Esophagus squamous epithelium (tissue), 5 donors: ENCODE measurements at regions not wholly inside any gene's neighbourhood (a gene's known extent, or its start where the extent isn't known, plus 50 kb on each side); places are given as distances from the start of the nearest gene placed in this dataset.
"Not testable (repeated sequence)": the region's sequence is repeated elsewhere in the genome, so short reads cannot be mapped to it uniquely, and the experiment has no call there.

ENCODE experiments used
- DNase-seq: peaks from one replicate; lab custom pipeline; 2025; lab: John Stamatoyannopoulos, UW
- H3K27ac ChIP-seq, 4 donors: fragments of 200-600 bp; sonication (generic); one replicate each; pipeline ENCODE4 v1.5.1; 2016 to 2019; ENCODE audit warnings: mild to moderate bottlenecking in 1 of 4
- H3K27me3 ChIP-seq, 4 donors: fragments of 200-600 bp; sonication (generic); 1 replicate in 3 of 4; 2 replicates in 1 of 4; pipeline versions ENCODE4 v1.5.1 to v1.6.0; 2017 to 2021; ENCODE audit warnings: antibody characterized with exemption in 1 of 4
- H3K36me3 ChIP-seq, 3 donors: fragments of 200-600 bp; sonication (generic); one replicate each; pipeline ENCODE4 v1.5.1; 2016 to 2019
- H3K4me1 ChIP-seq, 3 donors: fragments of 200-600 bp; sonication (generic); one replicate each; pipeline ENCODE4 v1.5.1; 2017 to 2019
- H3K4me3 ChIP-seq, 4 donors: fragments of 200-600 bp; sonication (generic); 1 replicate in 3 of 4; 2 replicates in 1 of 4; pipeline ENCODE4 v1.5.1; 2016 to 2019; ENCODE audit warnings: mild to moderate bottlenecking in 2 of 4, moderate library complexity in 1 of 4
- H3K9me3 ChIP-seq, 3 donors: fragments of 200-600 bp; sonication (generic); one replicate each; pipeline ENCODE4 v1.5.1; 2016 to 2019
- POLR2A ChIP-seq, 4 donors: fragments of 450-650 bp; IDR thresholded peaks; one replicate each; pipeline ENCODE4 v1.6.1; 2017; ENCODE audit warnings: antibody characterized with exemption in 4 of 4, mild to moderate bottlenecking in 4 of 4, moderate library complexity in 3 of 4
- WGBS, 2 donors: methylation state at CpG; one replicate each; pipeline ENCODE4 v1.1.5; 2018; 5-methylcytosine and 5-hydroxymethylcytosine counted together
- intact Hi-C: fragments of 100-400 bp; cut with DNase I; formaldehyde crosslinking; loops from one replicate; pipeline ENCODE4 v1.15.0; 2022
- TF ChIP-seq, protein P1 (sequence below), 6 experiments: fragments of 450-650 bp in 4 of 6; fragments of 200-600 bp in 2 of 6; sonication (generic) in 2 of 6; IDR thresholded peaks; one replicate each; pipeline ENCODE4 v1.5.1; 2016 to 2019; ENCODE audit warnings: antibody characterized with exemption in 6 of 6, mild to moderate bottlenecking in 4 of 6, moderate library complexity in 4 of 6
- donor health status: DM: yes; HTN: yes; CAD: no.

DNA sequence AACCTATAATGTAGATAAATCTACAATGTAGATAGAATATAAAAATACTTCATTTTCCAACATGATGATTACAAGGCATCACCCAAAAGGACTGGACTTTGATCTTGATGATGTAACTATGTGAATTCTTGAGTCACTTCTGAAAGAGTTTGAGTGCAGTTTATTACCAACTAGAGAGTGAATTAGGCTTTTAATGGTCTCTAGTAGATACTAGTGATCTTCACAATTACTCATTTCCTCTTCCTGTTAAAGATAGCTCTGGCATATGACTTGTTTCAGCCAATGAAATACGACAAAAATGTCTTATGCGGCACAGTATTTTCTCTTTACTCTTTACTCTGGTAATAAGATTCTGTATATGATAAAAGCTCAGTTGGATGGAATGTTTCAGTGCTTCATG lies 1588.1 kb upstream of the B3GALT2 start:
- intact Hi-C loops = no loop called here
- H3K9me3 ChIP-seq = no peaks in the 10 kb centered on the region
- no peak overlapping the region for H3K27ac ChIP-seq
- no peaks in the 10 kb centered on the region for H3K36me3 ChIP-seq
- no peak overlapping the region for H3K4me3 ChIP-seq
- TF ChIP-seq, protein P1, sequence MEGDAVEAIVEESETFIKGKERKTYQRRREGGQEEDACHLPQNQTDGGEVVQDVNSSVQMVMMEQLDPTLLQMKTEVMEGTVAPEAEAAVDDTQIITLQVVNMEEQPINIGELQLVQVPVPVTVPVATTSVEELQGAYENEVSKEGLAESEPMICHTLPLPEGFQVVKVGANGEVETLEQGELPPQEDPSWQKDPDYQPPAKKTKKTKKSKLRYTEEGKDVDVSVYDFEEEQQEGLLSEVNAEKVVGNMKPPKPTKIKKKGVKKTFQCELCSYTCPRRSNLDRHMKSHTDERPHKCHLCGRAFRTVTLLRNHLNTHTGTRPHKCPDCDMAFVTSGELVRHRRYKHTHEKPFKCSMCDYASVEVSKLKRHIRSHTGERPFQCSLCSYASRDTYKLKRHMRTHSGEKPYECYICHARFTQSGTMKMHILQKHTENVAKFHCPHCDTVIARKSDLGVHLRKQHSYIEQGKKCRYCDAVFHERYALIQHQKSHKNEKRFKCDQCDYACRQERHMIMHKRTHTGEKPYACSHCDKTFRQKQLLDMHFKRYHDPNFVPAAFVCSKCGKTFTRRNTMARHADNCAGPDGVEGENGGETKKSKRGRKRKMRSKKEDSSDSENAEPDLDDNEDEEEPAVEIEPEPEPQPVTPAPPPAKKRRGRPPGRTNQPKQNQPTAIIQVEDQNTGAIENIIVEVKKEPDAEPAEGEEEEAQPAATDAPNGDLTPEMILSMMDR (IDR thresholded peaks at IDR 0.05) = no peak
- no peak for TF ChIP-seq POLR2A (IDR thresholded peaks at IDR 0.05)
- no peaks in the 10 kb centered on the region for H3K27me3 ChIP-seq
- H3K4me1 ChIP-seq = no peaks in the 10 kb centered on the region
- 77 to 86% methylated on average over 2 of the region's 2 CpGs for WGBS, 2 donors
- no peak for DNase-seq

DNA sequence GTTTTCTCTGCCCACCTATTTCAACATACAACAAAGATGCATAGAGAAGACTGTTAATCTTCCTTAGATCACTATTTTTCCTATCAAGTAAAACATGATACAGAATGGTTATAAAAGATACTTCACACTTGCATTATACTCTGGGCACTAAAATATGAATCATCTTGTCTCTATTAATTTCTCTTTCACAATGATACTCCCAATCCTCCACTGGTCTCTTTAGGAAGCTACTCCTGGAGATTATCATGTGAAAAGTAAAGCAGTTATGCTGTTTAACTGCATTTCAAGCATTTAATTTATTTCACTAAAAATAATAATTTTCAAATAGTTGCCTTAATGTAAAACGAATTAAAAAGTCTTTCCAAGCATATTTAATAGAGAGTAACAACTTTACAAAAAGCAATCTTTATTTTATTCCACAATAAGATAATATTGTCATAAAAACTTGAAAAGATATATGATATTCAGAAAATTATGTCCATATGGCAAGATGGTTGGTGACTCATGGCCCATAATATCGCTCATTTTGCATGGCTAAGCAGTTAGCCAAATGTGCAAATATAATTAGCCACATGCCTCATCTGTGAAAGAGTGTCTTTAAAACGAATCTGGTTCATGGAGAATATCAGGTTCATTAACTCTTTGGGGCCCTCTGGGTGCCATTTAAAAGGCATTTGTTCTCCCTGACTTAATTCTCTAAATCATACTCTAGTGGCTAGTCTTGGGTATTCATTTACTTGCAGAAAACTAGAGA lies 1569.0 kb upstream of the B3GALT2 start:
- DNase-seq = no peak
- 41 to 42% methylated on average over 3 of the region's 3 CpGs for WGBS, 2 donors
- intact Hi-C loops = no loop called here

DNA sequence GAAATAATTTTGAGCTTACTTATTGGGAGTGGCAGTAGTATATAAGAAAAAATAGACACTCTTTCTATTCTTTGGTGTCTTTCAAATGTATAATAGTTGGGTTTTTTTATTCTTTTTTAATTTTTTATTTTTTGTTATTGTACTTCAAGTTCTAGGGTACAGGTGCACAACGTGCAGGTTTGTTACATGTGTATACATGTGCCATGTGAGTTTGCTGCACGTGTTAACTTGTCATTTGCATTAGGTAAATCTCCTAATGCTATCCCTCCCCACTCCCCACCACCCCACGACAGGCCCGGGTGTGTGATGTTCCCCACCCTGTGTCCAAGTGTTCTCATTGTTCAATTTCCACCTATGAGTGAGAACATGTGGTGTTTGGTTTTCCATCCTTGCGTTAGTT lies 1552.4 kb upstream of the B3GALT2 start:
- intact Hi-C loops, H3K4me3 ChIP-seq, H3K27ac ChIP-seq, H3K36me3 ChIP-seq, H3K9me3 ChIP-seq, H3K4me1 ChIP-seq, H3K27me3 ChIP-seq, DNase-seq: not testable (repeated sequence)
- 78 to 83% methylated on average over 5 of the region's 5 CpGs for WGBS, 2 donors

More for the DNA sequence above, 1569.0 kb upstream of the B3GALT2 start:
- no peaks in the 10 kb centered on the region for H3K4me1 ChIP-seq
- H3K27me3 ChIP-seq = no peaks in the 10 kb centered on the region
- H3K9me3 ChIP-seq = no peaks in the 10 kb centered on the region
- H3K4me3 ChIP-seq = no peak overlapping the region
- H3K36me3 ChIP-seq = no peaks in the 10 kb centered on the region
- TF ChIP-seq, protein P1 (IDR thresholded peaks at IDR 0.05) = no peak
- TF ChIP-seq POLR2A (IDR thresholded peaks at IDR 0.05) = no peak
- H3K27ac ChIP-seq = no peak overlapping the region

DNA sequence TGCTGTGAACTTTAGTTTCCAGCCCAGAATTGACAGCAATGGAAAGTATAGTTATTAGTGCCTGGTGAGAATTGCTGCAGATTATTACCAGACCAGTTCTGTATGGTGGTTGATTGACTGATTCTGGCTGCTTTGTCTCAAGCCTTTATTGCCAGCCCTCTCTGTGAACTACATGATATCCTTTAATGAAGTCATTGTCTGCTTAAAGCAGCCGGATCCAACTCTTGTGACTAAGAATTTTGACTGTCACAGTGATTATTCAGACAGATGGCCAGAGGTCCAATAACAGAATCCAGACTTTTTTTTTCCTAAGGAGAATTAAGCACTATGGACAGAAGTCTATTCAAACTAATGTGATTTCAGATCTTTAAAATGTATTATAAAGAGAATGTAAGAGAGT lies 1548.6 kb upstream of the B3GALT2 start:
- DNase-seq = no peak
- Histone ChIP-seq H3K4me1 (no peaks in the 10 kb centered on the region), H3K27me3 (no peaks in the 10 kb centered on the region), H3K4me3 (no peak overlapping the region), H3K9me3 (no peaks in the 10 kb centered on the region), H3K27ac (no peak overlapping the region), H3K36me3 (no peaks in the 10 kb centered on the region)
- WGBS, 2 donors = 18 to 40% methylated on average over 1 of the region's 1 CpG
- TF ChIP-seq, protein P1 (IDR thresholded peaks at IDR 0.05) = no peak
- TF ChIP-seq POLR2A (IDR thresholded peaks at IDR 0.05) = no peak
- intact Hi-C loops = no loop called here

DNA sequence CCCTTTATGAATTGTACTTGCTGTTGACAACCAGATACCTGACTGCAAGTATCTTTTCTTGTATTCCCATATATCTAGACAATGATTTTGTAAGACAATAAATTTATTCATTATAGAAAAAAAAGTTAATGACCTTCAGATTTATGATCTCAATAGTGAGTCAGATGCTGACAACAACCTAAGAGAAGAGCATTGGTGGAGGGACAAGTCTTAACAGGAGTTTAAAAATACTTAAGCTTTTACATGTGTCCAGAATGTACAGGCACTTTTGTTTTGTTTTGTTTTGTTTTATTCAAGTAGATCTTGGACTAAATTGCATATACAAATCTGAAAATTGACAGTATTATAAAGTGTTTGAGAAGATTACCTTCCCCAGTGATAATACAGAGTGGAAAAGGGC lies 1544.6 kb upstream of the B3GALT2 start:
- no peaks in the 10 kb centered on the region for H3K36me3 ChIP-seq
- no peak for DNase-seq
- no peaks in the 10 kb centered on the region for H3K4me1 ChIP-seq
- H3K9me3 ChIP-seq = no peaks in the 10 kb centered on the region
- no peak overlapping the region for H3K4me3 ChIP-seq
- intact Hi-C loops = no loop called here
- no peaks in the 10 kb centered on the region for H3K27me3 ChIP-seq
- TF ChIP-seq, protein P1 (IDR thresholded peaks at IDR 0.05) = no peak
- no peak for TF ChIP-seq POLR2A (IDR thresholded peaks at IDR 0.05)
- H3K27ac ChIP-seq = no peak overlapping the region
